BE2C (cell line): ENCODE measurements at regions not wholly inside any gene's neighbourhood (a gene's known extent, or its start where the extent isn't known, plus 50 kb on each side); places are given as distances from the start of the nearest gene placed in this dataset.

ENCODE experiments used
- DNase-seq: peaks from one replicate; pipeline ENCODE4 v3.0.0-alpha.2; 2020
- H3K27me3 ChIP-seq: fragments of 250-450 bp; sonication (Bioruptor Pico); 2 replicates; pipeline ENCODE4 v1.5.1; 2020; ENCODE audit warnings: mild to moderate bottlenecking
- H3K36me3 ChIP-seq: fragments of 250-450 bp; sonication (Bioruptor Pico); 2 replicates; pipeline ENCODE4 v1.5.1; 2020; ENCODE audit warnings: mild to moderate bottlenecking
- H3K4me1 ChIP-seq: fragments of 250-450 bp; sonication (Bioruptor Pico); 2 replicates; pipeline ENCODE4 v1.5.1; 2020
- H3K4me3 ChIP-seq: 2 replicates; pipeline ENCODE4 v1.5.1; 2011; ENCODE audit warnings: low read depth, low read length
- H3K9me3 ChIP-seq: fragments of 250-450 bp; sonication (Bioruptor Pico); 2 replicates; pipeline ENCODE4 v1.5.1; 2020
- TF ChIP-seq, protein P1 (sequence below): IDR thresholded peaks from 2 replicates; pipeline ENCODE4 v1.5.1; 2012; ENCODE audit warnings: mild to moderate bottlenecking, low read depth, low read length

DNA sequence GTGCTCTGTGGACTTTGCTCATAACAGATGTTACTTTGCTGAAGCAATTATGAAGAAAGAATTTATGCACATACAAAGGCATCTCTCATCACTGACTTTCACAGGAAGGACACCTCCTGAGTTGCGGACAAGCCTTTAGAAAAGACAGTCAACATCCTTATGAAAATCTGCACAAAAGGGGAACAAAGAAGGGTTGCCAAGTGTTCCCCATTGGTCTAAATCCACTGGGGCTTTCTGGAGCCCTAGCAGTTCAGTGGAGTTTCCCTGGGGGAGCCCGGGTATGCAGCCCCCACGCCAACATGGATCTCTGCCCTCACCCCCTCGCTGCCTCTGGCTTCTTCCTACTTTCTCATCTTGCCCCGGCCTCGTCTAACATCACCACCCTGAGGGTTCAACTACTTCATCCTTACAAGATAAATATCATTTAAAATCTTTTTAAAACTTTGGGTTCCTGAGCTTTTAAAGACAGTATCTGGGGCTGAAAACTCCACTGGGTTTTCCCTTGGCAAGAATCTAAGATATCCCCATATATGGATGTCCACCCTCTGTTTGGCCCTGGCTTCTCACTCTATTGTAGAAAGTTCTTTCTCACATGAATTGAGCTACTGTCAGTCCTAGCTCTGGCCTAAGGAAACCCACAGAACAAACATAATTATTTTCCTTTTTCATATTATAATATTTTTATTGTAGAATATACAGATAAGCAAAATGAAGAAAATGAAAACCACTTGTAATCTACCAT lies 207.9 kb upstream of the RGMA start:
- TF ChIP-seq, protein P1, sequence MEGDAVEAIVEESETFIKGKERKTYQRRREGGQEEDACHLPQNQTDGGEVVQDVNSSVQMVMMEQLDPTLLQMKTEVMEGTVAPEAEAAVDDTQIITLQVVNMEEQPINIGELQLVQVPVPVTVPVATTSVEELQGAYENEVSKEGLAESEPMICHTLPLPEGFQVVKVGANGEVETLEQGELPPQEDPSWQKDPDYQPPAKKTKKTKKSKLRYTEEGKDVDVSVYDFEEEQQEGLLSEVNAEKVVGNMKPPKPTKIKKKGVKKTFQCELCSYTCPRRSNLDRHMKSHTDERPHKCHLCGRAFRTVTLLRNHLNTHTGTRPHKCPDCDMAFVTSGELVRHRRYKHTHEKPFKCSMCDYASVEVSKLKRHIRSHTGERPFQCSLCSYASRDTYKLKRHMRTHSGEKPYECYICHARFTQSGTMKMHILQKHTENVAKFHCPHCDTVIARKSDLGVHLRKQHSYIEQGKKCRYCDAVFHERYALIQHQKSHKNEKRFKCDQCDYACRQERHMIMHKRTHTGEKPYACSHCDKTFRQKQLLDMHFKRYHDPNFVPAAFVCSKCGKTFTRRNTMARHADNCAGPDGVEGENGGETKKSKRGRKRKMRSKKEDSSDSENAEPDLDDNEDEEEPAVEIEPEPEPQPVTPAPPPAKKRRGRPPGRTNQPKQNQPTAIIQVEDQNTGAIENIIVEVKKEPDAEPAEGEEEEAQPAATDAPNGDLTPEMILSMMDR, result no peak
- Histone ChIP-seq H3K27me3 (0 out of 2 replicates have a peak, but pooled peaks cover 5% of the 10 kb centered on the region), H3K4me1 (no peaks in the 10 kb centered on the region), H3K36me3 (no peaks in the 10 kb centered on the region), H3K4me3 (no peak overlapping the region), H3K9me3 (no peaks in the 10 kb centered on the region)
- no peak for DNase-seq

DNA sequence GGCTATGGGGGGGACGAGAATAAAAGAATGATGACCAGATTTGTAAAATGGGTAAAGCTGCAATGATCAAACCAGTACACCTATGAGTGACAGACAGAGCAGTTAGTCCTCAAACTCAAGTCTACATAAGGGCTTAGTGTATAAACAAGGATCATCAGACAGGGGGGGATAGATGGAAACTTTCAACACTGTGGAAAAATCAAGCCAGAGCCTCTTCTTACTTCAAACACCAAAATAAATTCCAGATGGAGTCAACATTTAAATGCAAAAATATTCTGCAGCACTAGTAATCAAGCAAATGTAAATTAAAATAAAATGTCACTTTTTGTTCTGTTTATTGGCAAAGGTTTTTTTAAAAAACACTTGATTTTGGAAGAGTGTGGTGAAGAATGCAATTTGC lies 205.9 kb upstream of the RGMA start:
- Histone ChIP-seq H3K27me3 (0 out of 2 replicates have a peak, but pooled peaks cover 5% of the 10 kb centered on the region), H3K4me3 (no peak overlapping the region), H3K36me3 (no peaks in the 10 kb centered on the region), H3K4me1 (no peaks in the 10 kb centered on the region), H3K9me3 (no peaks in the 10 kb centered on the region)
- no peak for DNase-seq
- TF ChIP-seq, protein P1, result no peak

DNA sequence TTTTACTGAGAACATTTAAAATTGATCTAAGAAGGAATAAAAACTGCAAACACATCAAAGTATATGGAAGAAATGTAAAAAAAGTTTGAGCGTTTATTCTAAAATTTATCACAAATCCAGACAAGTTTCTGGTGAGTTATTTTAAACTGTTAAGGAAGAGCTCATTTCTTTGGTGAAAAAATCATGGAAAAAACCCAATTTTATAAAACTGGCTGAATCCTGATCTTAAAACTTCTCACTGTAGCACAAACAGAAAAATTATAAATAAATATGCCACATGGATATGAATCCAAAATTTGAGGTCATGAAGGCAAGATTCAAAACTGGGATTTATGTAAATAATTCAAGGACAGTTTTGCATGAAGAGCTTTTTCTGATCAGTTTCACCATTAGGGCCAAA lies 205.1 kb upstream of the RGMA start:
- Histone ChIP-seq H3K36me3 (no peaks in the 10 kb centered on the region), H3K9me3 (no peaks in the 10 kb centered on the region), H3K27me3 (0 out of 2 replicates have a peak, but pooled peaks cover 5% of the 10 kb centered on the region), H3K4me3 (no peak overlapping the region), H3K4me1 (no peaks in the 10 kb centered on the region)
- DNase-seq, result no peak
- TF ChIP-seq, protein P1, result no peak

DNA sequence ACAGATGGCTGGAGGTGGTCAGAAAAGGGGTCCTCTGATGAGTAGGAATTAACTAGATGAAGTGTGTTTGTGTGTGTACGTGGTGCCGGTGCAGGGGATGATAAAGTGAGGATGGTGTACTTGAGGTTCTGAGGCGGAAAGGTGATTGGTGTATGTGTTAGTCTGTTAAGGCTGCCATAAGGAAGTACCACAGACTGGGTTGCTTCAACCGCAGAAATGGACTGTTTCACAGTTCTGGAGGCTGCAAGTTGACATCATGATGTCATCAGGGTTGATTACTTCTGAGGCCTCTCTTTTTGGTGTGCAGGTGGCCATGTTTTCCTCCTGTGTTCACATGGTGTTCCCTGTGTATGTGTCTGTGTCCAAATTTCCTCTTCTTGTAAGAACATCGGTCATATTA lies 202.4 kb upstream of the RGMA start:
- Histone ChIP-seq H3K4me1 (no peaks in the 10 kb centered on the region), H3K36me3 (no peaks in the 10 kb centered on the region), H3K4me3 (no peak overlapping the region), H3K27me3 (0 out of 2 replicates have a peak, but pooled peaks cover 5% of the 10 kb centered on the region), H3K9me3 (no peaks in the 10 kb centered on the region)
- no peak for DNase-seq
- TF ChIP-seq, protein P1, result no peak

DNA sequence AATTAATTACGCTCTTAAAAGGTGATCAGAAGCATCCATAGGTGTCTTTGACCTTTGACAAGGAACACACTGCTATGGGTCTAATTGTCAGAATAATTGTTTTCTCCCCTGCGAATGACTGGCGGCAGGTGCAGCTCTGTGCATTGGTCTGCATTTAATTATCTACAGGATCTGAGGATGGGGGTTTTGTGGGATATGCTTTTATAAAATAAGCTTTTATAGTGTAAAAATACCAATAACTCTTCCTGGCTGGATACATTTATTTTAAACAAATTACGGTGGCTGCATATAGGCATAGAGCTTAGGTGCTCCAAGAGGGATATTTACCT lies 201.6 kb upstream of the RGMA start:
- H3K4me3 ChIP-seq, result no peak overlapping the region
- H3K9me3 ChIP-seq, result no peaks in the 10 kb centered on the region
- no peaks in the 10 kb centered on the region for H3K4me1 ChIP-seq
- TF ChIP-seq, protein P1, result no peak
- no peak for DNase-seq
- no peaks in the 10 kb centered on the region for H3K36me3 ChIP-seq
- 0 out of 2 replicates have a peak, but pooled peaks cover 5% of the 10 kb centered on the region for H3K27me3 ChIP-seq

DNA sequence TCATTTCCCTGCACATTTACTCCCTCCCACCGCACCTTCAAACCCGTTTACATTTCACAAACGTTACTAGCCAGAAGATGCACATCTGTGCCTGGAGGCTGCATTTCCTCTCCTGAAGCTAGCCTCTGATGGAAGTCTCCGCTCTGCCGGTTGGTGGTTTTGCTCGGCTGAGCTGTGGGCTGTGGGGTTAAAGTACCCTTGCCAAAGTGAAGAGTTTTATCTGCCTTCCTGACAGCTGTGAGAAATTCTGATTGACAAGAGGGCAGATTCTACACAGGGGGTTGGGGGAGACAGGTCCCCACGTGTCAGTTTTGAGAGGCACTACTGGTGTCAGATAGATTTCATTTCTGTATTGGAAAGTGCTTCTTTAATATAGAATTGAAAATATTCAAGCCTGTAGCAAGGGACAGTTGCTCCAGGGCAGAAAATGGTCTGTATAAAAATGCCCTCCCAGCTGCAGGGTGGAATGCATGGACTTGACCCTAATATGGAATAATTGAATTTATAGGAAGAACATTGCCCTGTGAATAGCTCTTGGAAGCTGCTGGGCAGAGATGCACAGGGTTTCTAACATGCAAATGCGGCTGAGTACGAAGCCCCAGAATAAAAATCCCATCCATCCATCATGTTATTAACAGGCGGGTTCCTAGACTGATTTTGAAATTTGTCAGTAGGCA lies 201.1 kb upstream of the RGMA start:
- Histone ChIP-seq H3K4me1 (no peaks in the 10 kb centered on the region), H3K4me3 (no peak overlapping the region), H3K27me3 (0 out of 2 replicates have a peak, but pooled peaks cover 5% of the 10 kb centered on the region), H3K36me3 (no peaks in the 10 kb centered on the region), H3K9me3 (no peaks in the 10 kb centered on the region)
- DNase-seq, result no peak
- TF ChIP-seq, protein P1, result no peak
